Thyroid gland (tissue), 4 donors: ENCODE measurements at regions not wholly inside any gene's neighbourhood (a gene's known extent, or its start where the extent isn't known, plus 50 kb on each side); places are given as distances from the start of the nearest gene placed in this dataset.

ENCODE experiments used
- CTCF ChIP-seq, 6 experiments: fragments of 200-600 bp in 3 of 6; fragments of 450-650 bp in 3 of 6; sonication (generic) in 3 of 6; IDR thresholded peaks; one replicate each; pipeline ENCODE4 v1.5.1; 2016 to 2019; ENCODE audit warnings: antibody characterized with exemption in 6 of 6, mild to moderate bottlenecking in 2 of 6, inconsistent platforms in 1 of 6, moderate library complexity in 1 of 6
- POLR2A ChIP-seq, 2 donors: fragments of 450-650 bp; IDR thresholded peaks; one replicate each; pipeline ENCODE4 v1.6.1; 2017; ENCODE audit warnings: antibody characterized with exemption in 2 of 2, mild to moderate bottlenecking in 2 of 2, moderate library complexity in 1 of 2

- TF ChIP-seq CTCF (IDR thresholded peaks at IDR 0.05) (no peak), POLR2A (IDR thresholded peaks at IDR 0.05) (no peak)
These were observed 121.1 kb upstream of the SLC25A48 start for GRCh38 chr5:135713161-135713915.
